HG02970 (cell line): ENCODE measurements at regions not wholly inside any gene's neighbourhood (a gene's known extent, or its start where the extent isn't known, plus 50 kb on each side); places are given as distances from the start of the nearest gene placed in this dataset.

Source experiments
- ATAC-seq: cut with Tn5 transposase; IDR thresholded peaks from one replicate; pipeline ENCODE4 v1.9.1; 2021; ENCODE audit warnings: mild to moderate bottlenecking, moderate library complexity, moderate number of reproducible peaks; ENCODE audit not compliant: unreplicated experiment, low FRiP score

GRCh38 chr16:86961171-86961601 is 356.0 kb downstream of the C16orf95 start:
- ATAC-seq = no peak

- ATAC-seq = no peak
Measured at GRCh38 chr16:86962259-86962658, 354.9 kb downstream of the C16orf95 start.

GRCh38 chr16:86962913-86963312 is 354.3 kb downstream of the C16orf95 start:
- no peak for ATAC-seq

- no peak for ATAC-seq
Measured at GRCh38 chr16:86963600-86964575, 353.3 kb downstream of the C16orf95 start.

- no peak for ATAC-seq
Measured at GRCh38 chr16:86964796-86965241, 352.4 kb downstream of the C16orf95 start.

- no peak for ATAC-seq
Measured at GRCh38 chr16:86965331-86965730, 351.9 kb downstream of the C16orf95 start.

- no peak for ATAC-seq
Measured at GRCh38 chr16:86965840-86966550, 351.2 kb downstream of the C16orf95 start.

GRCh38 chr16:86966777-86967176 is 350.4 kb downstream of the C16orf95 start:
- ATAC-seq = no peak

GRCh38 chr16:86968866-86969265 is 348.3 kb downstream of the C16orf95 start:
- ATAC-seq = no peak

GRCh38 chr16:86969716-86970115 is 347.5 kb downstream of the C16orf95 start:
- no peak for ATAC-seq

GRCh38 chr16:86970279-86970678 is 346.9 kb downstream of the C16orf95 start:
- no peak for ATAC-seq

- no peak for ATAC-seq
Measured at GRCh38 chr16:86970726-86971125, 346.5 kb downstream of the C16orf95 start.

- ATAC-seq = no peak
Measured at GRCh38 chr16:86971251-86971650, 345.9 kb downstream of the C16orf95 start.

GRCh38 chr16:86974120-86974519 is 343.1 kb downstream of the C16orf95 start:
- no peak for ATAC-seq

- no peak for ATAC-seq
Measured at GRCh38 chr16:86975445-86975844, 341.7 kb downstream of the C16orf95 start.

GRCh38 chr16:86977076-86977676 is 340.0 kb downstream of the C16orf95 start:
- ATAC-seq = no peak

GRCh38 chr16:86978445-86979030 is 338.7 kb downstream of the C16orf95 start:
- no peak for ATAC-seq

- no peak for ATAC-seq
Measured at GRCh38 chr16:86979061-86979460, 338.1 kb downstream of the C16orf95 start.

GRCh38 chr16:86979984-86980553 is 337.1 kb downstream of the C16orf95 start:
- no peak for ATAC-seq

- ATAC-seq = no peak
Measured at GRCh38 chr16:86980644-86981043, 336.5 kb downstream of the C16orf95 start.

GRCh38 chr16:86982347-86982596 is 334.9 kb downstream of the C16orf95 start:
- no peak for ATAC-seq
